Activated naive CD8-positive, alpha-beta T cell treated with anti-CD3 and anti-CD28 coated beads for 36 hours (primary cell): ENCODE measurements at regions not wholly inside any gene's neighbourhood (a gene's known extent, or its start where the extent isn't known, plus 50 kb on each side); places are given as distances from the start of the nearest gene placed in this dataset.
"Not testable (repeated sequence)": the region's sequence is repeated elsewhere in the genome, so short reads cannot be mapped to it uniquely, and the experiment has no call there.

Source experiments
- DNase-seq: peaks from one replicate; pipeline ENCODE4 v3.0.0; 2021
- H3K27ac Mint-ChIP-seq: one replicate; pipeline ENCODE4 v1.8.0; 2022; ENCODE audit warnings: mild to moderate bottlenecking, moderate library complexity, mixed read lengths
- H3K27me3 Mint-ChIP-seq: one replicate; pipeline ENCODE4 v1.8.0; 2022; ENCODE audit warnings: mild to moderate bottlenecking, mixed read lengths
- H3K36me3 Mint-ChIP-seq: one replicate; pipeline ENCODE4 v1.8.0; 2021; ENCODE audit warnings: mild to moderate bottlenecking, mixed read lengths
- H3K4me1 Mint-ChIP-seq: one replicate; pipeline ENCODE4 v1.8.0; 2021; ENCODE audit warnings: mixed read lengths
- H3K4me3 Mint-ChIP-seq: one replicate; pipeline ENCODE4 v1.8.0; 2022; ENCODE audit warnings: mild to moderate bottlenecking, moderate library complexity, mixed read lengths
- H3K9me3 Mint-ChIP-seq: one replicate; pipeline ENCODE4 v1.8.0; 2022; ENCODE audit warnings: mixed read lengths

- H3K27ac Mint-ChIP-seq: no peak overlapping the region
- no peak overlapping the region for H3K4me3 Mint-ChIP-seq
- no peaks in the 10 kb centered on the region for H3K27me3 Mint-ChIP-seq
- no peaks in the 10 kb centered on the region for H3K36me3 Mint-ChIP-seq
- no peak for DNase-seq
- H3K4me1 Mint-ChIP-seq: no peaks in the 10 kb centered on the region
- no peaks in the 10 kb centered on the region for H3K9me3 Mint-ChIP-seq
Measured at GRCh38 chr5:63398346-63398745, 563.9 kb downstream of the HTR1A start.

DNA sequence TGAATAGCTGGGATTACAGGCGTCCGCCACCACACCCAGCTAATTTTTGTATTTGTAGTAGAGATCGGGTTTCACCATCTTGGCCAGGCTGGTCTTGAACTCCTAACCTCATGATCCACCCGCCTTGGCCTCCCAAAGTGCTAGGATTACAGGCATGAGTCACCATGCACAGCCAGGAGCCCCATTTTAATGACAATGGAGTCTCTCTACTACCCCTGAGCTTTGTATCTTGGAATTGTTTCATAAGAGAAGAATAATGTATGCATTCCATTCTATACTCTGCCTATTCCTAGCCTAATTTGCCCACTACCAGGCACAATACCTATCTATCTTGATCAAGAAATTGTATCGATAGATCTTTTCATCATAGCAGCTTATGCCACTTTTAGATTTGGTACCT, 574.1 kb downstream of the HTR1A start:
- not testable (repeated sequence) for H3K4me3 Mint-ChIP-seq, H3K36me3 Mint-ChIP-seq, H3K4me1 Mint-ChIP-seq, H3K27ac Mint-ChIP-seq, H3K9me3 Mint-ChIP-seq, DNase-seq, H3K27me3 Mint-ChIP-seq

DNA sequence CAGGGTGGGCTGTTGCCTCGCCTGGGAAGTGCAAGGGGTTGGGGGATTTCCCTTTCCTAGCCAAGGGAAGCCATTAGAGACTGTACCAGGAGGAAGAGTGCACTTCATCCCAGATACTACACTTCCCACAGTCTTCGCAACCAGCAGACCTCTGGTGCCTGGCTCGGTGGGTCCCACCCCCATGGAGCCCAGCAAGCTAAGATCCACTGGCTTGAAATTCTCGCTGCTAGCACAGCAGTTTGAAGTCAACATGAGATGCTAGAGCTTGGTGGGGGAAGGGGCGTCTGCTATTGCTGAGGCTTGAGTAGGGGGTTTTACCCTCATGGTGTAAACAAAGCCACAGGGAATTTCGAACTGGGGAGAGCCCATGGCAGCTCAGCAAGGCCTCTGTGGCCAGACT, 586.4 kb downstream of the HTR1A start:
- no peaks in the 10 kb centered on the region for H3K27me3 Mint-ChIP-seq
- no peaks in the 10 kb centered on the region for H3K4me1 Mint-ChIP-seq
- H3K36me3 Mint-ChIP-seq: no peaks in the 10 kb centered on the region
- H3K27ac Mint-ChIP-seq: no peak overlapping the region
- H3K4me3 Mint-ChIP-seq: no peak overlapping the region
- no peak for DNase-seq
- peaks cover 6% of the 10 kb centered on the region for H3K9me3 Mint-ChIP-seq

GRCh38 chr5:63374085-63374484, 588.2 kb downstream of the HTR1A start:
- Mint-ChIP-seq H3K27ac (no peak overlapping the region), H3K9me3 (peaks cover 3% of the 10 kb centered on the region), H3K36me3 (no peaks in the 10 kb centered on the region), H3K27me3 (no peaks in the 10 kb centered on the region), H3K4me1 (no peaks in the 10 kb centered on the region), H3K4me3 (no peak overlapping the region)
- no peak for DNase-seq

- no peak for DNase-seq
- Mint-ChIP-seq H3K36me3 (no peaks in the 10 kb centered on the region), H3K27me3 (no peaks in the 10 kb centered on the region), H3K27ac (no peak overlapping the region), H3K4me1 (no peaks in the 10 kb centered on the region), H3K4me3 (no peak overlapping the region), H3K9me3 (no peaks in the 10 kb centered on the region)
Measured at GRCh38 chr5:63351164-63351563, 611.1 kb downstream of the HTR1A start.

- H3K4me1 Mint-ChIP-seq: no peaks in the 10 kb centered on the region
- H3K27me3 Mint-ChIP-seq: no peaks in the 10 kb centered on the region
- no peak for DNase-seq
- H3K36me3 Mint-ChIP-seq: no peaks in the 10 kb centered on the region
- no peak overlapping the region for H3K4me3 Mint-ChIP-seq
- no peaks in the 10 kb centered on the region for H3K9me3 Mint-ChIP-seq
- no peak overlapping the region for H3K27ac Mint-ChIP-seq
Measured at GRCh38 chr5:63346451-63346850, 615.8 kb downstream of the HTR1A start.

DNA sequence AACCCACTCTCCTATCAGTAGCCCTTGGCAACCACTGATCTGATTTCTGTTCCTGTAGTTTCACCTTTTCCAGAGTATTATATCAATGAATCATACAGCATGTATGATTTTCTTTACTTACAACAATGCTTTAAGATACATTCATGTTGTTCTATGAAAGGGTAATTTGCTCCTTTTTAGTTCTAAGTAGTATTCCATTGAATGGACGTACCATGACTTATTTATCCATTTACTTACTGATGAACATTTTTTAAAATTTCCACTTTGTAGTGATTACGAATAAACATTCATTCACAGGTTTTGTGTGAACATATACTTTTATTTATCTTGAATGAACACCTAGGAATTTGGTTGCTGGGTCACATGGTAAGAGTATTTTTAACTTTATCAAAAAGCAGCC, 620.8 kb downstream of the HTR1A start:
- Mint-ChIP-seq H3K36me3 (no peaks in the 10 kb centered on the region), H3K27ac (no peak overlapping the region)

DNA sequence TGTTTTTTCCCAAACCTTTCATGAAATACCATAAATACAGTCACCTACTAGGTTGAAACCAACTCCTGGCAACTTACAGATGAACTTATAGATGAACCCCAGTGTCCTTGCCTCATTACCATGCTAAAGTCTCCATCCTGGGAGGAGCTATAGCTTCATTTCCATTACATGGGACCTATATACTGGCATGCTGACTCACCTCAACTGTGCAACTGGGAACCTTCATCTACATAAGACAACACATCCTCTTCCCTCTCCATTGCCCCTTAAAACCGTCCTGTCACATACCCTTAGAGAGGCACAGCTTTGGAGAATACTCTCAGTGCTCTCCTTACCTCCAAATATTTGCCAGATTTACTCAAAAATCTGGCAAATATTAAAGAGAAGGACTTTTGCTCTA, 638.3 kb downstream of the HTR1A start:
- H3K4me3 Mint-ChIP-seq: no peak overlapping the region
- H3K27me3 Mint-ChIP-seq: no peaks in the 10 kb centered on the region

More for the DNA sequence above, 620.8 kb downstream of the HTR1A start:
- Mint-ChIP-seq H3K4me1 (no peaks in the 10 kb centered on the region), H3K9me3 (no peaks in the 10 kb centered on the region), H3K27me3 (no peaks in the 10 kb centered on the region), H3K4me3 (no peak overlapping the region)
- DNase-seq: no peak

DNA sequence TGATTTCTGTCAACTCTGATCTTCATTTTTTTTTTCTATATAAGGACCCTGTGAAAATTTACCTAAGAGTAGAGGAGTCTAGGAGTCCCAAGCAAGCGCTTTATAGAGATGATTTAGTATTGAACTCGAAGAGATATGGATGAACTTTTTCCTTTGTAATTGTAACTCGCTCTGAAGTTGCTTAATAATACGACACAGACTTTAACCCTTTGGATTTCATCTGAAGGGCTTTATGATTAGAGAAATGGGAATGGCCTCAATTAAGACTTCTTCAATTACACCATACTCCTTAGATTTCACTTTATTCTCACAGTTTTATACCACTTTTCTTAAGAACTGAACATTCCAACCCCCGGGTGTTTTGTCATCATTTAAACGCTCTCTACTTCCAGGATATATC, 647.7 kb downstream of the HTR1A start:
- Mint-ChIP-seq H3K36me3 (no peaks in the 10 kb centered on the region), H3K27me3 (no peaks in the 10 kb centered on the region), H3K4me1 (no peaks in the 10 kb centered on the region), H3K4me3 (no peak overlapping the region), H3K9me3 (peaks cover 1% of the 10 kb centered on the region), H3K27ac (no peak overlapping the region)
- DNase-seq: no peak

More for the DNA sequence above, 638.3 kb downstream of the HTR1A start:
- DNase-seq: no peak
- H3K4me1 Mint-ChIP-seq: no peaks in the 10 kb centered on the region
- H3K36me3 Mint-ChIP-seq: no peaks in the 10 kb centered on the region
- H3K9me3 Mint-ChIP-seq: peaks cover 7% of the 10 kb centered on the region
- H3K27ac Mint-ChIP-seq: no peak overlapping the region

- Mint-ChIP-seq H3K27me3 (no peaks in the 10 kb centered on the region), H3K4me3 (no peak overlapping the region), H3K27ac (no peak overlapping the region)
Measured at GRCh38 chr5:63310644-63311043, 651.6 kb downstream of the HTR1A start.

GRCh38 chr5:63306909-63307308, 655.3 kb downstream of the HTR1A start:
- H3K9me3 Mint-ChIP-seq: peaks cover 8% of the 10 kb centered on the region
- DNase-seq: no peak
- no peaks in the 10 kb centered on the region for H3K36me3 Mint-ChIP-seq
- H3K27me3 Mint-ChIP-seq: no peaks in the 10 kb centered on the region
- H3K27ac Mint-ChIP-seq: no peak overlapping the region
- no peak overlapping the region for H3K4me3 Mint-ChIP-seq
- H3K4me1 Mint-ChIP-seq: no peaks in the 10 kb centered on the region

More at GRCh38 chr5:63310644-63311043, 651.6 kb downstream of the HTR1A start:
- no peaks in the 10 kb centered on the region for H3K36me3 Mint-ChIP-seq
- DNase-seq: no peak
- peaks cover 1% of the 10 kb centered on the region for H3K9me3 Mint-ChIP-seq
- no peaks in the 10 kb centered on the region for H3K4me1 Mint-ChIP-seq

GRCh38 chr5:63293317-63293716, 668.9 kb downstream of the HTR1A start:
- Mint-ChIP-seq H3K27me3 (no peaks in the 10 kb centered on the region), H3K4me3 (no peak overlapping the region), H3K36me3 (no peaks in the 10 kb centered on the region), H3K4me1 (no peaks in the 10 kb centered on the region), H3K27ac (no peak overlapping the region), H3K9me3 (peaks cover 3% of the 10 kb centered on the region)
- no peak for DNase-seq

GRCh38 chr5:63286724-63287123, 675.5 kb downstream of the HTR1A start:
- H3K4me1 Mint-ChIP-seq: no peaks in the 10 kb centered on the region
- H3K9me3 Mint-ChIP-seq: peaks cover 3% of the 10 kb centered on the region
- no peak for DNase-seq
- H3K4me3 Mint-ChIP-seq: no peak overlapping the region
- no peaks in the 10 kb centered on the region for H3K36me3 Mint-ChIP-seq
- no peak overlapping the region for H3K27ac Mint-ChIP-seq
- no peaks in the 10 kb centered on the region for H3K27me3 Mint-ChIP-seq

DNA sequence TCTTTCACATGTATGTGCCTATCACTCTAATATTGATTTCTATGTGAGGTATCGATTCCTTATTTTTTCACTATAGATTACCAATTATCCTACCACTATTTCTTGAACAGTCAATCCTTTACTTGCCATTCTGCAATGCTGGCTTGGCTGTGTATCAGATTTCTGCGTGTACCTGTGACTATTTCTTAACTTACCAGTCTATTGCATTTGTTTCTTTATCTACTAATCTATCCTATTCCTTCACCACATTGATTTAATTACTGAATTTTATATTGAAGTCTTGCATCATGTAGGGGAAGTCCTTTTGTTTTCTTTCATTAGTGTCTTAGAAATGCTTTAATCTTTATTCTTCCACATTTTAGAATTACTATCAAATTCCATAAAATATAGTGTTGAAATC, 684.8 kb downstream of the LRRC70 start:
- DNase-seq: no peak
- Mint-ChIP-seq H3K4me3 (no peak overlapping the region), H3K9me3 (no peaks in the 10 kb centered on the region), H3K4me1 (no peaks in the 10 kb centered on the region), H3K27ac (no peak overlapping the region), H3K27me3 (no peaks in the 10 kb centered on the region), H3K36me3 (no peaks in the 10 kb centered on the region)

DNA sequence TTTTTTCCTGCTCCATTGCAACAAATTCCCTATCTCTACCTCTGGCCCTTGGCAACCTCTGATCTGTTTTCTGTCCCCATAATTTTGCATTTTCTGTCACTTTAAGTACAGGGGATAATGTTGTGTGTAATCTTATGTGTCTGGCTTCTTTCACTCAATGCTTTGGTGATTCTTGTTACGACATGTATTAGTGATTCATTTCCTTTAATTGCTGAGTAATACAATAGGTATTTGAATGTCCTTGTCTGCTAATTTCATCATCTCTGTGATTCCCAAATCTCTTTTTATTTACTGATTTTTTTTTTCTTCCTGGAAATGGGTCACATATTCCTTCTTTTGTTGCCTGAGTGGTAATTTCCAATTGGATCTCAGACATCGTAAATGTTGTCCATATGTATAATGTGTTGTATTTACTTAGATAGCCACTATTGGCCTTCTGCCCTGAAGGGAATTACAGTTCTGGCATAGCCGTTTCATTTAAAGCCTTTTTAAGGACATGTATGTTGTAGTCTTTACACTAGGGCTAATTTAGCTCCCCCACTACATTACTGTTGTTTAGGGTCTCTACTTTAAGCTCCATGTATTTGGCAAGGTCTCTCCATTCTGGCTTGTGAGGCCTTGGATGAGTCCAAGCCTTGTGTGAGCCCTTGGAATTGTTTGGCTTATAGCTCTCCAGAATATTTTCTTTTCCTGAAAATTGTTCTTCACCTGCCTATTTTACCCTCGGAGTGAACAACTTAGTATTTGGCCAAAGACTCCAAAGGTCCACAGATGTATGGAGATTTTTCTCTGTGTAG, 683.8 kb downstream of the LRRC70 start:
- no peaks in the 10 kb centered on the region for H3K4me1 Mint-ChIP-seq
- no peaks in the 10 kb centered on the region for H3K36me3 Mint-ChIP-seq
- no peaks in the 10 kb centered on the region for H3K9me3 Mint-ChIP-seq
- H3K4me3 Mint-ChIP-seq: no peak overlapping the region
- no peak overlapping the region for H3K27ac Mint-ChIP-seq
- no peak for DNase-seq
- H3K27me3 Mint-ChIP-seq: no peaks in the 10 kb centered on the region

DNA sequence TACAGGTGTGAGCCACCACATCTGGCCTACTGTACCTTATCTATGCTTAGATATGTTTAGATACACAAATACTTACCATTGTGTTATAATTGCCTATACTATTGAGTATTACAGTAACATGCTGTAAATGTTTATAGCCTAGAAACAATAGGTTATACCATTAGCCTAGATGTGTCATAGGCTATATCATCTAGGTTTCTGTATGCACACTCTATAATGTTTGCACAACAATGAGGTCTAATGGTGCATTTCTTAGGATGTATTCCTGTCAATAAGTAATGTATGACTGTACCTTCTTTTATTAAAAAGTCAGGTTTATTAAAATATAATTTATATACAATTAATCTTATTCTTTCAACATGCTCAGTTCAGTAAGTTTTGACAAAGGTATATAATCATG, 683.1 kb downstream of the LRRC70 start:
- no peaks in the 10 kb centered on the region for H3K4me1 Mint-ChIP-seq
- no peak overlapping the region for H3K27ac Mint-ChIP-seq
- no peaks in the 10 kb centered on the region for H3K27me3 Mint-ChIP-seq
- DNase-seq: no peak
- H3K36me3 Mint-ChIP-seq: no peaks in the 10 kb centered on the region
- no peak overlapping the region for H3K4me3 Mint-ChIP-seq
- H3K9me3 Mint-ChIP-seq: no peaks in the 10 kb centered on the region
